Stimulated activated CD8-positive, alpha-beta memory T cell treated with anti-CD3 and anti-CD28 coated beads, Interleukin-7, amount 100 ng/mL, for 48 hours (primary cell): ENCODE measurements at regions not wholly inside any gene's neighbourhood (a gene's known extent, or its start where the extent isn't known, plus 50 kb on each side); places are given as distances from the start of the nearest gene placed in this dataset.

Source experiments
- DNase-seq, 2 donors: peaks; one replicate each; pipeline ENCODE4 v3.0.0-alpha.2; 2020; ENCODE audit warnings: low read depth in 1 of 2; ENCODE audit errors: extremely low read depth in 1 of 2

GRCh38 chr6:71395731-71396409 lies 107.3 kb downstream of the OGFRL1 start:
- DNase-seq, result no peak

DNA sequence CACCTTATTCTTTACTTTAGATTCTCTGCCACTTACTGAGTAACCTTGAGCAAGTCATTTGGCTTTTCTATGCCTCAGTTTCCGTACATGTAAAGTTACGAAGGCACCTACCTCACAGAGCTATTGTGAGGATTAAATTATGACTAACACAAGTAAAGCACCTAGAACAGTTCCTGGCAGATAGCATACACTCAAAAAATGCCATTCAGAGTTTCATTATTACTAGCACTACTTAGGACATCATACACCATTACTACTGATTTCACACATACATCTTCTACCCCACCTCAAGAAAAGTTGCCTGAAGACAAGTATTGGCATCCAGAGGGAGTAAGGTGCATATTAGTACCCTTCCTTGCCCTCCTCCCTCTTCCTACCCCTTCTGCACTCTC lies 107.8 kb downstream of the OGFRL1 start:
- no peak for DNase-seq

GRCh38 chr6:71399279-71399678 lies 110.7 kb downstream of the OGFRL1 start:
- DNase-seq, result no peak

DNA sequence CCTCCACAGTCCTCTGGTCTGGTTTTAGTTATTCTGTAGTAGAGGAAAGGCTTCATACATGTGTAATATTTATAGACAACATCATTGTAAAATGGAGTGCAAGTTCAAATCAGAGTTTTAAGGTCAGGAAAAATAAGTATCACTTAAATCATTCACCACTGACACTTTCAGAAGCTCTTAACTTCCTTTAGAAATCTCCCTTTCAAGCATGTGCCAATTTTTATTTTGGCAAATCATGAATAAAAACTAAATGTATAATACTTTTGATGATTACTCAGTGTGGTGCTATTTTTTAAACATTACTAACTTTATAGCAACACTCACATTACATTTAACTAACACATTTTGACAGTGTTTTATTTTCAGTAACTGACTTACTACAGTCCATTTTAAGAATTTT lies 112.2 kb downstream of the OGFRL1 start:
- no peak for DNase-seq

DNA sequence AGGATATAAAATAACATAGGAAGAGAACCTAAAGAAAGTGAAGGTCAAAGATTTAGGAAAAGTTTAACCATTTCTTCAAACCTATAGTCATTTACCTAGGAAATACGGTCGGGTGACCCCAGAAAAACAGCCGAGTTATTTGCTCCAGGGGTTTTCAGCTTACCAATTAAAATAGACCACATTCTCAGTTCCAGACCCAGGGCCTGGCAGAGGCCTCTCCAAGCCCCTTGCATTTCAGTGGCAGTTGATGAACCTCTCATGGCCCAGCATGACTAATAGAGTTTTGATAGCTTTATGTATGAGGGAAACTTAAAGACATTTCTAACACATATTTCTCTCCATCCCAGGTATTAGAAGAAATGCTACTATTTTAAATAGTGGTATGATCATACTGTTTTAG lies 113.5 kb downstream of the OGFRL1 start:
- no peak for DNase-seq

DNA sequence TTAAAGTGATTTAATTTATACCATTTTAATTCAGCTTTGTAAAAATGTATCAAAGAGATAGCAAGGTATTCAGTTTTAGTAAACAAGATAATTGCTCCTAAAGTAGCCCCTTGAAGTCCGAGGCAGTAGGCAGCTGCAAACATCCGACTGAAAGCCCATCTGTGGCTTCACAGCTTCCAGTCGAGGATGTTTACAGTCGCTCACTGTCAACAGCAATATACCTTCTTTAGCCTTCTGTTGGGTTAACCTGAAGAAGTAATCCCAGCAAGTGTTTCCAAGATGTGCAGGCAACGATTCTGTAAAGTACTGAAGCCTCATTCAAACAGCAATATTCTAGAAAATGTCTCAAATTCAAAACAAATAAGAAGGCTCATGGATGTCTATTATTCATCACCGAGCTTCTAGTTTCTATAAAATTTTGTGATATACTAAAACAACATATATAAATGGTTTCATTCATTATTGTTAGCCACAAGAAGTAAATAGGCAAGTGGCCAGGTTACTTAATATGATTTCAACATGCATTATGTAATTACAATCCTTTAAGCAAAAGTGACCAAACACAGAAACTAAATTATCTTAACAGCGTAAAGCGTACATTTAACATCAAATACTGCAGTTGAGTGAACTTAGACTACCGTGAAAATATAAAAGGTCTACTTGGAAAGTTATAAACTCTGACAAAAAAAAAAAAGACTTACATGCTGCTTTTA lies 115.0 kb downstream of the OGFRL1 start:
- no peak for DNase-seq

GRCh38 chr6:71404145-71404966 lies 115.7 kb downstream of the OGFRL1 start:
- DNase-seq, result no peak

DNA sequence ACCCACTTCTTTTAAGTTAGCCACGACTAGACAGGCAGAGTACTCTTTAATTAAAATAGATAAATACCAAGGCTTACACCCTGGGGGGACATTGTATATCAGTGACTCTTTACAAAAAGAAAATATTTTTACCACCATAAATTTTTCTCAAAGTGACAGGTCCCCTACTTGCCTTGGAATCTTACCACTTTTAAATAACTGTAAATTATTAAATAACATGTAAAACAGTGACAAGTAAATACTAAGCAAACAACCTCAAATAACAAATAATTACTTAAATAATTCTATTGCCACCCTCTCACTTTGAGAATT lies 116.3 kb downstream of the OGFRL1 start:
- DNase-seq, result no peak

DNA sequence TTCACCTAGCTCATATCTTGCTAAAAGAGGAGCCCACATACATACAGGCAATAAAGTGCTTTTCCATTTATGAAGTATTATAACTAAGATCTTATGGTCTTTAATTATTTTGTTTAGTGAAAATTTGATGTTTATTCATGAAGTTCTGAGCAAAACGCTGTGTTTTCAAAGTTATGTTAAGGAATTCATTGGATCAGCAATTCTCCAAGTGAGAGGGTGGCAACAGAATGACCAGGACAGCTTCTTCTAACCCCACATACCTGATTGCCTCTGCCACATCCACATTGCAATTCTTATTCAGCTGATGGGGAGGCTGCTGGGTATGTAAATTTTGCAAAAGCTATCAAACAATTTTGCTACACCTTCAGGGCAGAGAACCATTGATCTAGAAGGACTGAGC lies 116.8 kb downstream of the OGFRL1 start:
- DNase-seq, result no peak

DNA sequence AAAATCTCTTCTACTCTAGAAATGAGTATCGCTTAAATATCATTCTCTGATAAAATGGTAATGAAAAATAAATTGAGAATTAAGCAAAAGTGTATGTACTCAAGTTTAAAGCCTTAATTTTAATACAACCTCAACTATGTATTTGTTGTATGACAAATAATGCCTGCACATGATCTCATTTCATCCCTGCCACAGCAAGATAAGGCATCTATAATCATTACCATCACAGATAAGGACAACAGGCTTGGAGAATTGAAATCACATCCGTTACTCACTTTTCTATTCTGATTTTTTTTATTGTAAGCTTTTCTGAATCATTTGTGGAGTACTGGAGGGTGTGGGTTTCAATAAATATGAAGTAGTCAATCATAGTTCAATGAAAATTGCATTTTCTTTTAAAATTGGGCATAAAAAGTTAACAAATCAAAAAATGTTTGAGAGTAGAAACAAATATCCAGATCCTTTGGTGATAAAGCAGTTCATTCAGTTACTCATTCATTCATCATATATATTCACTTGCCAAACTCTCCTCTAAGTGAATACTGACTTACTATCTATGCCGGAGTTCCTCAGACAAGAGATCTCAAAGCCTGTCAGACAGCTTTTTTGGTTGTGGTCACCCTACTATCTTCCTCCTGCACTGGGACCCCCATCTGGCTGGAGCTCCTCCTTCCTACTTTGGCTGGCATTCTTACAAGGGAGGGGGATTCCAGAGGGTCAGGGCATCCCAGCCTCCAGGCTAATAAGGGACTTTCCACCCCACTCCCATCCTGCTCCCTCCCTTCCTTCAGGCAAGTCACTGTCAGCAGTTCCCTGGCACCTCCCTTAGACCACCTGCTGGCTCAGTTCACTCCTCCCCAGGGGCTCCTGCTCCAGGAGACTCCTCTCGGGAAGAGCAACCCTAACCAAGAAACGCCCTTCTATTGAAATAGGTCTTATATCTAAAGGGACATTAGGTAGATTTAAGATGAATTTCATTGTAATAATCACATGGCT lies 118.6 kb downstream of the OGFRL1 start:
- no peak for DNase-seq

GRCh38 chr6:71408787-71409723 lies 120.4 kb downstream of the OGFRL1 start:
- no peak for DNase-seq

- no peak for DNase-seq
Observed at GRCh38 chr6:71410164-71410566, 121.6 kb downstream of the OGFRL1 start.

- no peak for DNase-seq
Observed at GRCh38 chr6:71410681-71411080, 122.1 kb downstream of the OGFRL1 start.

GRCh38 chr6:71411882-71412281 lies 123.3 kb downstream of the OGFRL1 start:
- DNase-seq, result no peak

DNA sequence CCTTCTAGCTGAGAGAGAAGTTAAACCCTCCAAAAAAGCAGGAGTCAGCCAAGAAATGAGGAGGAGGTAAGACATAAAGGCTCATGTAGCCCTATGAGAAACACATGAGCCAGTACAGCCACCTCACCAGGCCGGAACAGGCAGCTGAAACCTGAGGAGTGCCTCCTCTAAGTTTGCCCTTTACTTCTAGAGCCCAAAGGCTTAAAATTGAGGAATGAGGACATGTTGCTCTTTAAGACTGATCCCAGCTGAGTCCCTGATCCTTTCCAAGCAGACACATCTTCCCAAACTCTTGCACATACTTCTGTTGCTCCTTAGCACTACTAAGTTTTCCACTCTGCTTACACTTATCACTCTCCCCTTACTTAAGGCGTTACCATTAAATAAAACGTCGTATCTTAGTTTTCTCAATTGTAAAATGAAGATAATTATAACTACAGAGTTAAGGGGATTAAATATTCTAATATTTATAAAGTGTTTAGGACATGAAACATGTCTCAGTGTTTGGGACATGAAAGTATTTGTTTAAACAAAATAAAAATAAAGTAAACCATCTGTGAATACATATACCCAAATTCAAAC lies 124.0 kb downstream of the OGFRL1 start:
- no peak for DNase-seq

- DNase-seq, result no peak
Observed at GRCh38 chr6:71414486-71414885, 125.9 kb downstream of the OGFRL1 start.

DNA sequence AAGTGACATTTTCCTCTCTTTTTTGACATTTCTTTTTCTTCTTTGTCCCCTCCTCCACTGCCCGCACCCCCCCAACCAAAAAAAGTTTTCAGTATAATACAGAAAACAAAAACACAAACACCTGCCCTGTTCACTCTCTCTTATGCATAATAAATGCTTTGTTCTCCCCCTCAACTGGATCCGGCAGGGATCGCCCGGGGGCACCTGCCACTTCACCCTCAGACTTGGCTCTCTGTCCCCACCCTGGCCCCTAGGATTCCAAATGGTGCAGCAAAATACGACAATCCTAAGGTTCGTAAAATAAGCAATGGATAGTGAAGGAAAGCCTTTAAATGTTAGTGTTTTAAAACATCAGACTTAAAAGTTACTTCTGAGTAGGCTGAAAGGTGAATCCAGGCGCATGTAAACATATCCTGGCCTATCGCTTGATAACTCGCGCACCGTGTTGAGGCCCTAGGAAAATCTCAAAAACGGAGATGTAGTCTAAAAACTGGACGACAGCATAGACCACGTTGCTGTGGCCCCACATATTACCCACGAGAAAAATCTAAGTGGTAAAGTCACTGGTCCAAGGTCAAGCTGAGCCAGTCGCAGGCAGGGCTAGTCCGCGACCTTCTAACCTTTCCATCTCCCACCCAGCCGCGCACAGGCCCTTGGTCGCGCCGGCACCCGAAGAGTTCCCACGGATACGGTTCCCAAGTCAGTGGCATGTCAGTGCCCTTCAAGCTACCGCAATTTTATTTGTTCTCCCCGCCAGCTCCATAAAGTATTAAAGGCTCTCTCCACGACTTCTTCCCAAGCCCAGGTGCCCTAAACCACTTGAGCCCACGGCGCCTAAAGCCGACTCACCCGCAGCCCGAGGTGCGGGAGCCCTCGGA lies 130.8 kb downstream of the OGFRL1 start:
- no peak for DNase-seq

DNA sequence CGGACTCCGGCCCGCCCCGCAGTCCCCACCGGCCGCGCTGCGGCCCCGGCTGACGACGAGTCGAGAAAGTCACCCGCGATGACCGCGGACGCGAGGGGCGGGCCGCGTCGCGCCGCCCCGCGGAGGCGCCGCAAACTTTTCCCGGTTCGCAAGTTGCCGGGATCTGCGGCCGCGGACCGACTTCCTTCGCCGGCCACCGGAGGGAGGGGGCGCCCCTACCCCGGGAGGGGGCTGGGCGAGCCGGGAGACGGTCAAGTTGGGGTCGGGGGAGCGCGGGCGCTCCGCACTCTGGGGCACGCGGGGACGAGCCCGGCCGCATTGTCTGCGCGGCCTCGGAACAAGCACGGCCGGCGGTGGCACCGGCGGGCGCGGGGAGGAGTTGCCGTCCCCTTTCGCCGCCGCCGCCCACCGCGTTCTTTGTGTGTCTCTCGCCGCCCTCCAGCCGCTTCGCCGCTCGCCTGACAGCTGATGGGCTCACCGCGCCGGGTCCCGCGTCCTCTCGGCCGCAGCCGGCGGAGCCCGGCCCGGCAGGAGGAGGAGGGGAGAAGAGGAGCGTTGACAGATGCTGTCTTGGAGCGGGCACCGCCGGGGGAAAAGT lies 131.6 kb downstream of the OGFRL1 start:
- no peak for DNase-seq
